ENCODE measurements at regions not wholly inside any gene's neighbourhood (a gene's known extent, or its start where the extent isn't known, plus 50 kb on each side); places are given as distances from the start of the nearest gene placed in this dataset.
"Not testable (repeated sequence)": the region's sequence is repeated elsewhere in the genome, so short reads cannot be mapped to it uniquely, and the experiment has no call there.

- DNase-seq (ENCODE audit: extremely low read depth, low read depth) = peak; percentile 99
- no peak overlapping the region for H3K4me3 ChIP-seq (replicated peaks; ENCODE audit: low read depth, low read length)
- no peak for TF ChIP-seq CTCF (IDR thresholded peaks at IDR 0.05; ENCODE audit: low read depth, low read length, missing control alignments)
Observed at GRCh38 chr5:125484742-125485641, 738.6 kb upstream of the ZNF608 start.

GRCh38 chr5:125485771-125486170 is 739.3 kb upstream of the ZNF608 start:
- TF ChIP-seq CTCF (IDR thresholded peaks at IDR 0.05; ENCODE audit: low read depth, low read length, missing control alignments) = no peak
- H3K4me3 ChIP-seq (replicated peaks; ENCODE audit: low read depth, low read length) = no peak overlapping the region
- DNase-seq (ENCODE audit: extremely low read depth, low read depth) = no peak

- no peak overlapping the region for H3K4me3 ChIP-seq (replicated peaks; ENCODE audit: low read depth, low read length)
- DNase-seq (ENCODE audit: extremely low read depth, low read depth) = no peak
- TF ChIP-seq CTCF (IDR thresholded peaks at IDR 0.05; ENCODE audit: low read depth, low read length, missing control alignments) = no peak
Observed at GRCh38 chr5:125486634-125487033, 740.2 kb upstream of the ZNF608 start.

- no peak for TF ChIP-seq CTCF (IDR thresholded peaks at IDR 0.05; ENCODE audit: low read depth, low read length, missing control alignments)
- DNase-seq (ENCODE audit: extremely low read depth, low read depth) = no peak
- H3K4me3 ChIP-seq (replicated peaks; ENCODE audit: low read depth, low read length) = no peak overlapping the region
Observed at GRCh38 chr5:125487231-125487630, 740.8 kb upstream of the ZNF608 start.

GRCh38 chr5:125487652-125488051 is 741.2 kb upstream of the ZNF608 start:
- not testable (repeated sequence) for H3K4me3 ChIP-seq (replicated peaks; ENCODE audit: low read depth, low read length); DNase-seq (ENCODE audit: extremely low read depth, low read depth)

- H3K4me3 ChIP-seq (replicated peaks; ENCODE audit: low read depth, low read length) = no peak overlapping the region
- TF ChIP-seq CTCF (IDR thresholded peaks at IDR 0.05; ENCODE audit: low read depth, low read length, missing control alignments) = no peak
- no peak for DNase-seq (ENCODE audit: extremely low read depth, low read depth)
Observed at GRCh38 chr5:125489146-125489545, 742.7 kb upstream of the ZNF608 start.

- no peak overlapping the region for H3K4me3 ChIP-seq (replicated peaks; ENCODE audit: low read depth, low read length)
- DNase-seq (ENCODE audit: extremely low read depth, low read depth) = no peak
- no peak for TF ChIP-seq CTCF (IDR thresholded peaks at IDR 0.05; ENCODE audit: low read depth, low read length, missing control alignments)
Observed at GRCh38 chr5:125491986-125492492, 745.6 kb upstream of the ZNF608 start.
